Peyer's patch (tissue), 4 donors: ENCODE measurements at regions not wholly inside any gene's neighbourhood (a gene's known extent, or its start where the extent isn't known, plus 50 kb on each side); places are given as distances from the start of the nearest gene placed in this dataset.

Experiments
- DNase-seq, 3 donors: peaks; one replicate each; pipeline ENCODE4 v3.0.0-alpha.2; 2017 to 2019
- H3K27ac ChIP-seq, 4 donors: fragments of 200-600 bp; sonication (generic); one replicate each; pipeline ENCODE4 v1.5.1; 2016 to 2019
- H3K27me3 ChIP-seq, 2 donors: fragments of 200-600 bp; sonication (generic); one replicate each; pipeline ENCODE4 v1.5.1; 2019
- H3K36me3 ChIP-seq, 3 donors: fragments of 200-600 bp; sonication (generic); one replicate each; pipeline ENCODE4 v1.5.1; 2016 to 2019
- H3K4me1 ChIP-seq, 4 donors: fragments of 200-600 bp; sonication (generic); one replicate each; pipeline ENCODE4 v1.5.1; 2016 to 2019
- H3K4me3 ChIP-seq, 4 donors: fragments of 200-600 bp; sonication (generic); 1 replicate in 3 of 4; 2 replicates in 1 of 4; pipeline ENCODE4 v1.5.1; 2016 to 2019; ENCODE audit warnings: mild to moderate bottlenecking in 1 of 4
- H3K9me3 ChIP-seq, 4 donors: fragments of 200-600 bp; sonication (generic); one replicate each; pipeline ENCODE4 v1.5.1; 2016 to 2019; ENCODE audit warnings: mild to moderate bottlenecking in 1 of 4
- POLR2A ChIP-seq, 2 donors: fragments of 450-650 bp; IDR thresholded peaks; one replicate each; pipeline ENCODE4 v1.5.1; 2017; ENCODE audit warnings: antibody characterized with exemption in 2 of 2, mild to moderate bottlenecking in 2 of 2, moderate library complexity in 2 of 2
- TF ChIP-seq, protein P1 (sequence below), 6 experiments: fragments of 450-650 bp in 4 of 6; fragments of 200-600 bp in 2 of 6; sonication (generic) in 1 of 6; IDR thresholded peaks; one replicate each; pipeline ENCODE4 v1.5.1; 2017 to 2019; ENCODE audit warnings: antibody characterized with exemption in 6 of 6, mild to moderate bottlenecking in 3 of 6, moderate library complexity in 1 of 6

DNA sequence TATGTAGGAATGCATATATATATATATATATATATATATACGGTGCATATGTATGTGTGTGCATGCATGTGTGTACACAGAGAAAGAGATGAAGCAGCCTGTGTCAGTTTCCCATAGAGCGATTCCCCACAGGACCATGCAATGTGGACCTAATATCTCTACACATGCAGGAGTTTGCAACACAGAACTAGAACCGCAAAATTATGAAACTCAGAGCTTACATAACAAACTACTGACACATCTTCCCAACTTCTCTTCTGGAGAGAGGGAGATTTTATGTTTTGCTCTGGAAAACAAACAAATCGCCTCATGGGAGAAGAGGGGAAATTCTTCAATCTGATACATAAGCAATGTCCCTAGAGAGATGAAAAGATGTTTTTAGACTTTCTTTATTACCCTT lies 377.2 kb downstream of the LRATD1 start:
- Histone ChIP-seq H3K27ac (no peak overlapping the region), H3K36me3 (no peaks in the 10 kb centered on the region), H3K4me3 (no peak overlapping the region), H3K9me3 (no peaks in the 10 kb centered on the region), H3K27me3 (no peaks in the 10 kb centered on the region), H3K4me1 (no peaks in the 10 kb centered on the region)
- TF ChIP-seq, protein P1, sequence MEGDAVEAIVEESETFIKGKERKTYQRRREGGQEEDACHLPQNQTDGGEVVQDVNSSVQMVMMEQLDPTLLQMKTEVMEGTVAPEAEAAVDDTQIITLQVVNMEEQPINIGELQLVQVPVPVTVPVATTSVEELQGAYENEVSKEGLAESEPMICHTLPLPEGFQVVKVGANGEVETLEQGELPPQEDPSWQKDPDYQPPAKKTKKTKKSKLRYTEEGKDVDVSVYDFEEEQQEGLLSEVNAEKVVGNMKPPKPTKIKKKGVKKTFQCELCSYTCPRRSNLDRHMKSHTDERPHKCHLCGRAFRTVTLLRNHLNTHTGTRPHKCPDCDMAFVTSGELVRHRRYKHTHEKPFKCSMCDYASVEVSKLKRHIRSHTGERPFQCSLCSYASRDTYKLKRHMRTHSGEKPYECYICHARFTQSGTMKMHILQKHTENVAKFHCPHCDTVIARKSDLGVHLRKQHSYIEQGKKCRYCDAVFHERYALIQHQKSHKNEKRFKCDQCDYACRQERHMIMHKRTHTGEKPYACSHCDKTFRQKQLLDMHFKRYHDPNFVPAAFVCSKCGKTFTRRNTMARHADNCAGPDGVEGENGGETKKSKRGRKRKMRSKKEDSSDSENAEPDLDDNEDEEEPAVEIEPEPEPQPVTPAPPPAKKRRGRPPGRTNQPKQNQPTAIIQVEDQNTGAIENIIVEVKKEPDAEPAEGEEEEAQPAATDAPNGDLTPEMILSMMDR (IDR thresholded peaks at IDR 0.05) = no peak
- TF ChIP-seq POLR2A (IDR thresholded peaks at IDR 0.05) = no peak
- no peak for DNase-seq

GRCh38 chr2:15010346-15010745 lies 377.8 kb downstream of the LRATD1 start:
- Histone ChIP-seq H3K4me1 (no peaks in the 10 kb centered on the region), H3K27me3 (no peaks in the 10 kb centered on the region), H3K4me3 (no peak overlapping the region), H3K9me3 (no peaks in the 10 kb centered on the region), H3K36me3 (no peaks in the 10 kb centered on the region), H3K27ac (no peak overlapping the region)
- DNase-seq = no peak
- TF ChIP-seq, protein P1 (IDR thresholded peaks at IDR 0.05) = no peak
- no peak for TF ChIP-seq POLR2A (IDR thresholded peaks at IDR 0.05)

DNA sequence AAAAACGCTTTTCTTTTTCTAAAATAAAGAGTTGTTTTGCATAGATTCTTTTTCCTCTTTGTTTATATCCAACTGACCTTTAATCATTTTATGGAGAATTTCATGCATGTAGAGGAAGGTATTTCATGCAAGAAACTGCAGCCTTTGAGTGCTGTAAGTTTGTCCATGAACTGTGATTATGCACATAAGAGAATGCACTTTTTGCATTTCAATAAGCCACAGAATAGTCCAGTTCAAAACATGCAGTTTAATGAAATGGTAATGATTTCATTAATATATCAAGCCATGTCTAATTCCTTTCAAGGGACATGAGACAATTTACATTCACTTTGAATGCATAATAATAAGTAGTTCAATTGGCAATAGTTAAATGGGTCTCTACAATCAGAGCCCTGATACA lies 386.3 kb downstream of the LRATD1 start:
- Histone ChIP-seq H3K36me3 (no peaks in the 10 kb centered on the region), H3K4me1 (no peaks in the 10 kb centered on the region), H3K9me3 (no peaks in the 10 kb centered on the region), H3K27me3 (no peaks in the 10 kb centered on the region), H3K27ac (no peak overlapping the region), H3K4me3 (no peak overlapping the region)
- DNase-seq = no peak
- no peak for TF ChIP-seq POLR2A (IDR thresholded peaks at IDR 0.05)
- TF ChIP-seq, protein P1 (IDR thresholded peaks at IDR 0.05) = no peak

GRCh38 chr2:15023221-15023620 lies 390.7 kb downstream of the LRATD1 start:
- Histone ChIP-seq H3K27ac (no peak overlapping the region), H3K9me3 (no peaks in the 10 kb centered on the region), H3K27me3 (no peaks in the 10 kb centered on the region), H3K4me1 (no peaks in the 10 kb centered on the region), H3K4me3 (no peak overlapping the region), H3K36me3 (no peaks in the 10 kb centered on the region)
- DNase-seq = no peak
- TF ChIP-seq POLR2A (IDR thresholded peaks at IDR 0.05) = no peak
- TF ChIP-seq, protein P1 (IDR thresholded peaks at IDR 0.05) = no peak

GRCh38 chr2:15028406-15028805 lies 395.9 kb downstream of the LRATD1 start:
- Histone ChIP-seq H3K27me3 (no peaks in the 10 kb centered on the region), H3K27ac (no peak overlapping the region), H3K4me3 (no peak overlapping the region), H3K36me3 (no peaks in the 10 kb centered on the region), H3K9me3 (no peaks in the 10 kb centered on the region), H3K4me1 (no peaks in the 10 kb centered on the region)
- no peak for DNase-seq
- no peak for TF ChIP-seq POLR2A (IDR thresholded peaks at IDR 0.05)
- TF ChIP-seq, protein P1 (IDR thresholded peaks at IDR 0.05) = no peak

DNA sequence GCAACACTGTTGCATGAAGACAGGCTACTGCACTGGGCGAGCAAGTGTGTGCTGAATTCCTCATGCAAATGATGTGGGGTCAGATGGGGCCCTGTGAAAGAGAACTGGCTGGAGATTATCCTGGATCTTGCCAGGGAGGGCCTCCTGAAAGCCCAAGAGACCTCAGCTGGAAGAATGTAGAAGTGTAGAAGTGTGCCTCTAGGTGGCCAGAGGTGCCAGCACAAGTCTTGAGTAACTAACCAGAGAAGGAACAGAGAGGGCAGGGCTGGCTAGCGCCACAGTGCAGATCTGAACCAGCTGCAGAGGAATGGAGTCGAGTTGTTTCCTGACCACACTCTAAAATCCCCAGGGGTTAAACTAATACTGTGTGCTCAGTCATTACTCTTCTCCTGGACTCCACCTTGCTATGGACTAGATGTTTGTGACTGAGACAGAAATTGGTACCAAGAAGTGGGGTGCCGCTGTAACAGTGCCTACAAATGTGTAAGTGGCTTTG lies 399.3 kb downstream of the LRATD1 start:
- Histone ChIP-seq H3K9me3 (no peaks in the 10 kb centered on the region), H3K27me3 (no peaks in the 10 kb centered on the region), H3K4me3 (no peak overlapping the region), H3K36me3 (no peaks in the 10 kb centered on the region), H3K4me1 (no peaks in the 10 kb centered on the region), H3K27ac (no peak overlapping the region)
- TF ChIP-seq, protein P1 (IDR thresholded peaks at IDR 0.05) = no peak
- TF ChIP-seq POLR2A (IDR thresholded peaks at IDR 0.05) = no peak
- no peak for DNase-seq
